ENCODE measurements at regions not wholly inside any gene's neighbourhood (a gene's known extent, or its start where the extent isn't known, plus 50 kb on each side); places are given as distances from the start of the nearest gene placed in this dataset.

DNA sequence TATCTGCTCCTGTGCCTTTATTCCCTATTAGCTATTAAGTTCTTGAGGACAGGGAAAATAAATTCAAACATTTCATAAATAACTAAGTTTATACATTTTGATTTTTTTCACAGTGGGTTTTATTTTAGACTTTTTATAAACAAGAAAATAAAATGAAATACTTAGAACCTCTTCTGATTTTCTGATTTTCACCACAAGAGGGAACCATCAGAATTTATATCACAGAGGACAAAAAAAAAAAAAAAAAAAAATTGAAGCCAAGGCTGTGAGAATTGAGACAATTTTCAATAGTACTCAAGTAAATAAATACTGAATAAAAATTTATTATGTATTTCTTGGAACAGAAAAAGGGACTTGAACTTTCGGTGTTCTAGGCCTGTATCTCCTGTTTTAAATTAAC, 288.1 kb downstream of the SH3BGRL start:
- Histone ChIP-seq H3K27me3 (ENCODE audit: low read depth) (no peaks in the 10 kb centered on the region), H3K36me3 (replicated peaks) (no peaks in the 10 kb centered on the region), H3K4me1 (0 out of 2 replicates have a peak, but pooled peaks cover 4% of the 10 kb centered on the region), H3K4me3 (no peak overlapping the region), H3K9me3 (no peaks in the 10 kb centered on the region)
- in situ Hi-C loops (cut with MboI; ENCODE audit: low sequenced_read_pairs), result no loop called here
- peak in 1 of 2 experiments; percentile 41 for DNase-seq (ENCODE audit: low spot score in 2 of 2)

DNA sequence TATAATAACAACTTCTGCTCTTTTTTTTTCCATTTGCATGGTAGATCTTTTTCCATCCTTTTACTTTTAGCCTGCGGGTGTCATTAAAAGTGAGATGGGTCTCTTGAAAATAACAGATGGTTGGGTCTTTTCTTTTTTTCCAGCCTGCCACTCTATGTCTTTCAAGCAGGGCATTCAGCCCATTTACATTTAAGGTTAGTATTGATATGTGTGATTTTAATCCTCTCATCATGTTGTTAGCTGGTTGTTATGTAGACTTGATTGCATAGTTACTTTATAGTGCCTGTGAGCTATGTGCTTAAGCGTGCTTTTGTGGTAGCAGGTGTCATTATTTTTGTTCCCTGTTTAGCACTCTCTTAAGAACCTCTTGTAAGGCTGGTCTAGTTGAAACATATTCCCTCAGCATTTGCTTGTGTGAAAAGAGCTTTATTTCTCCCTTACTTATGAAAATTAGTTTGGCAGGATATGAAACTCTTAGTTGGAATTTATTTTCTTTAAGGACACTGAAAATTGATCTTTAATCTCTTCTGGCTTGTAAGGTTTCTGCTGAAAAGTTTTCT, 326.1 kb downstream of the SH3BGRL start:
- in situ Hi-C loops (cut with MboI; ENCODE audit: low sequenced_read_pairs), result no loop called here
- Histone ChIP-seq H3K4me1 (peaks cover 27% of the 10 kb centered on the region), H3K4me3 (no peak overlapping the region), H3K9me3 (no peaks in the 10 kb centered on the region), H3K36me3 (replicated peaks) (no peaks in the 10 kb centered on the region), H3K27me3 (ENCODE audit: low read depth) (no peaks in the 10 kb centered on the region)
- peak; percentile 60 to 99 for DNase-seq (ENCODE audit: low spot score in 2 of 2)

DNA sequence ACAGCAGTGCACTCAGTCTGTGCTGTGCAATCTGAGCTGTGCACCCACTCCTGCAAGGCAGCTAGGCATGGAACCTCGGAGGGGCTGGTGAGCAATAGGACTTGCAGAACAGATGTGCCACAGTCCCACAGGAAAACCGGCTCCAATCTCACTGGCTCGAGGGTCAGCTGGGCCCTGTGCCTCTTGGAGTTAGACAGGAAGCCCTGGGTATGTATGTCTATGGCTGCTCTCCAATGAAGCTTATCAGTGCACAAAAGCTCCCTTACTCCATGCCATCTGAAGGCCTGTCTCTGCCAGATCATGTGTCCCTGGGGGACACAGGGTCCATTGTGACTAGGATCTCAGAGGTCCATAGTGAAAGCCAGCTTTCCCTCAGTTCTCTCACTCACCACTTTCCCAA, 335.8 kb downstream of the SH3BGRL start:
- no peak for DNase-seq (ENCODE audit: low spot score in 2 of 2)
- in situ Hi-C loops (cut with MboI; ENCODE audit: low sequenced_read_pairs), result no loop called here
- H3K9me3 ChIP-seq, result no peaks in the 10 kb centered on the region
- H3K4me3 ChIP-seq, result no peak overlapping the region
- peaks cover 4% of the 10 kb centered on the region; the same call in 1 of the 2 replicates for H3K4me1 ChIP-seq
- no peaks in the 10 kb centered on the region for H3K27me3 ChIP-seq (ENCODE audit: low read depth)
- no peaks in the 10 kb centered on the region for H3K36me3 ChIP-seq (replicated peaks)

DNA sequence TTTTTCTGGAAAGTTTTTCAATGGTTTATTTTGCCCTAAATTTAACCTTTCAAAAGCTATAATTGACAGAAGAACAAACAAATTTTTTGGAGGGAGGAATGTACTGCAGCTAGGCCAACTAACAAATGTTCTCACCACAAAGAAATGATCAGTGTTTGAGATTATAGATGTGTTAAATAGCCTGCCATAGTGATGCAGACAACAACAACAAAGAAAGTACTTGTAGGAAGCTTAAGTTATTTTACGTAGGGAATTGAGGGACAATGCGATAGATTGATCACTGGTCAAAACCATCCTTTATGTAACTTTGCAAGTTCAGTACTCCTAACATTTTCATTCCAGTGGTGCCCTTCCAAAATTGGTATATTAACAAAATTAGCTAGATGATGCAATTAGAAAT, 340.4 kb downstream of the SH3BGRL start:
- Histone ChIP-seq H3K4me1 (peaks cover 4% of the 10 kb centered on the region; the same call in 1 of the 2 replicates), H3K27me3 (ENCODE audit: low read depth) (no peaks in the 10 kb centered on the region), H3K4me3 (no peak overlapping the region), H3K9me3 (no peaks in the 10 kb centered on the region), H3K36me3 (replicated peaks) (no peaks in the 10 kb centered on the region)
- DNase-seq (ENCODE audit: low spot score in 2 of 2), result peak in 1 of 2 experiments; percentile 68
- in situ Hi-C loops (cut with MboI; ENCODE audit: low sequenced_read_pairs), result no loop called here

DNA sequence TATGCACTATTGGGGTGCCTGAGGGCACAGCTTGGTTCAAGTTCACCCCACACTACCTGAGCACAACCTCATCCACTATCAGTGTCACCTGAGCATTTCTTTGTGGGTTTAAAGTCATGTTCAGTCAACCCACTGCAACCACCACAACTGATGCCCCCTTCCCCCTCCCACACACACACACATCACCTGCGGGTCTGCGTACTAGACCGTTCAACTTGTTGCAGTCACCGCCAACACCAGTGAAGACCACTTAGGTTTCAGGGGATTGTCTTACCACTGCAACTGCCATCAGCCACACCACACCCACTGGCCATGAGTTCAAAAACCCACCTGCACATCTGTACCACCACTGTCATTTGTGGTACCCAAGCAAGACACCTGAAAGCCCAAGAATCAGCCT, 355.0 kb downstream of the SH3BGRL start:
- Histone ChIP-seq H3K27me3 (ENCODE audit: low read depth) (no peaks in the 10 kb centered on the region), H3K9me3 (no peaks in the 10 kb centered on the region), H3K36me3 (replicated peaks) (no peaks in the 10 kb centered on the region), H3K4me3 (no peak overlapping the region), H3K4me1 (peaks cover 2% of the 10 kb centered on the region)
- in situ Hi-C loops (cut with MboI; ENCODE audit: low sequenced_read_pairs), result no loop called here
- DNase-seq (ENCODE audit: low spot score in 2 of 2), result no peak

DNA sequence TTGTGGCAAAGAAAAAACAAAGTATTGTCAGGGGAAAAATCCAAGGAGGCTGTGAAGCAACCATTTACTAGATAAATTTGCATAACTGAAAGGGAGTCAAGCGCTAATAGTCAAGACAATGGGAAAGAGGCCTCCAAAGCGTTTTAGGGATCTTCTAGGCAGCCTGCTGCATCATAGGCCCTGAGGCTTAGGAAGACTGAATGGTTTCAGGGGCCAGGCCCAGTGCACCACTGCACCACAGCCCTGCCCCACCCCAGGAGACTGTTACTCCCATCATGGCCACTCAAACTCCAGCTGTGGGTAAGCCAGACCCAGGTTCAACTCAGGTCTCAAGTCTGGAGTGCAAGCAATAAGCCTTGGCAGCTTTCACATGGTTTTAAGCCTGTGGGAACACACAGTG, 362.9 kb downstream of the SH3BGRL start:
- Histone ChIP-seq H3K27me3 (ENCODE audit: low read depth) (no peaks in the 10 kb centered on the region), H3K4me3 (no peak overlapping the region), H3K36me3 (replicated peaks) (no peaks in the 10 kb centered on the region), H3K4me1 (peaks cover 20% of the 10 kb centered on the region), H3K9me3 (peaks cover 5% of the 10 kb centered on the region)
- peak; percentile 79 to 89 for DNase-seq (ENCODE audit: low spot score in 2 of 2)
- in situ Hi-C loops (cut with MboI; ENCODE audit: low sequenced_read_pairs), result no loop called here

DNA sequence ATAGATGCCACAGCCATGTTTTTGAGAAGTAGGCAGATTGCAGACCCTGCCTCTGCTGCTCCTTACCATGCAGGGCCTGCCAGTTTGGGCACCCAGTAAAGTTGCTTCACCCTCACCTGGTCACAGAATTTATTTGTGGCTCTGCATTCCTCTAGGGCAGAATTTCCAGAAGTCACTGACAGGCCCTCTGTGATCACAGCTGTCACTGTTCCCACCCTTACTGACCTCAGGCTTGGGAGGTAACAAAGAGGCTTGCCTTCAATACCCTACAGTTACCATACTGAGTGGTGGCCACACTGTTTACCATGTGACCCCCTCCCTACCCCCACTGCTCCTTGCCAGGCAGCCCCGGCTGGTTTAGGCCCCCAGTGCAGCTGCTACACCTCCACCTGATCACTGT, 375.1 kb downstream of the SH3BGRL start:
- Histone ChIP-seq H3K36me3 (replicated peaks) (no peaks in the 10 kb centered on the region), H3K4me3 (no peak overlapping the region), H3K9me3 (no peaks in the 10 kb centered on the region), H3K4me1 (no peaks in the 10 kb centered on the region), H3K27me3 (ENCODE audit: low read depth) (no peaks in the 10 kb centered on the region)
- in situ Hi-C loops (cut with MboI; ENCODE audit: low sequenced_read_pairs), result no loop called here
- no peak for DNase-seq (ENCODE audit: low spot score in 2 of 2)

DNA sequence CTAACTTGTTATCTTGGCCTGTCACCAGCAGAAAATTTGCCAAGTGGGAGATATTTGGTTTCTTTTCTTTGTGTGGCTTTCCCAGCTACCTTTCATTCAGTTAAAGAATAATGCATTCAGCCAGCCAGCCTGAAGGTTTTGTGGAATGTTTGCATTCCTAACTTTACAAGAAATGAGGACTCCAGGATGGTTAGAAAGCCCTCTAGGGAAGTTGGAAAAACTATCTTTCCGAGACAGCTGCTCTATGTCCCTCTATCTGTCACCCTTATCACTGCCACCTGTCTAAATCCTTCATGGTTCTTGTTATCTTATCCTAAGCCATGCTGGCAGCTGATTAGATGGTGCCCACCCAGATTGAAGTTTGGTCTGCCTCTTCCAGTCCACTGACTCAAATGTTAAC, 384.2 kb downstream of the SH3BGRL start:
- Histone ChIP-seq H3K36me3 (replicated peaks) (no peaks in the 10 kb centered on the region), H3K4me3 (no peak overlapping the region), H3K4me1 (peaks cover 11% of the 10 kb centered on the region), H3K27me3 (ENCODE audit: low read depth) (no peaks in the 10 kb centered on the region), H3K9me3 (no peaks in the 10 kb centered on the region)
- peak; percentile 20 to 63 for DNase-seq (ENCODE audit: low spot score in 2 of 2)
- in situ Hi-C loops (cut with MboI; ENCODE audit: low sequenced_read_pairs), result no loop called here

DNA sequence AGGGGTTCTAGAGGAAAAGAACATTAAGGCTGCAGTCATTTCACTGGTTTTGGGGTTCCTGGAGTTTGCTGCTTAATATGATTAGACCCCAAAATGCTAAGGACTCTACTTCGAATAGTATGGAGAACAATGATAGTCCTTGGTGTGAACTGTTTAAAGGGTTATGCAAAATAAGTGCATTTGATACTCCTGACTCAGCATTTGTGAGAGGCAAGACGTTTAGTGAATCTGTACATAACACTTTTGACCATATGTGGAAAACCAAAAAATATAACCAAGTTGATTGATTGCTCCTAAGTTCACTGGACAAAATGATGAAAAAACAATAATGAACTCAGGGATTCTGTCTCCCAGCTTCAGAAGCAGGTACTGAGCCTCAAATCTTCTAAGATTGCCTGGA, 414.1 kb downstream of the SH3BGRL start:
- no peaks in the 10 kb centered on the region for H3K9me3 ChIP-seq
- peaks cover 4% of the 10 kb centered on the region; the same call in 1 of the 2 replicates for H3K4me1 ChIP-seq
- in situ Hi-C loops (cut with MboI; ENCODE audit: low sequenced_read_pairs), result no loop called here
- no peak for DNase-seq (ENCODE audit: low spot score in 2 of 2)
- H3K4me3 ChIP-seq, result no peak overlapping the region
- no peaks in the 10 kb centered on the region for H3K27me3 ChIP-seq (ENCODE audit: low read depth)
- H3K36me3 ChIP-seq (replicated peaks), result no peaks in the 10 kb centered on the region

DNA sequence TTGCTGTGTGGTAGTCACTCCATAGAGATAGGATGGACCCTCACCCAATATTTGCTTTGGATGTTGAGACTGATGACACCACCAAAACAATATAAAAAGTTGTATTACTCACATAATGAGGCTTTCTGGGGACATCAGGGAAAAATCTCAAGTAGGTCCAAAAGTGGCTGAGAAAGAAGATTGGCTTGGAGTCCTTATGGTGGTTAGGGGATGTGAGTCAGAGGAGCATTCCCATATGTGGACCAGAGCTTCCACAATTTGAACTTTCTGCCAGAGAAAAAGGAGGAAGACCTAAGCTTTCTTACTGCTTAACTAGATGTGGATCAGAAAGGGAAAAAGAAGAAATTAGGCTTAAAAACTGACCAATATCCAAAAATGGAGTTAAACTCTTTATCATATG, 460.5 kb downstream of the SH3BGRL start:
- in situ Hi-C loops (cut with MboI; ENCODE audit: low sequenced_read_pairs), result no loop called here

GRCh38 chrX:81708487-81708886, 506.6 kb downstream of the SH3BGRL start:
- in situ Hi-C loops (cut with MboI; ENCODE audit: low sequenced_read_pairs), result no loop called here

More for the DNA sequence above, 460.5 kb downstream of the SH3BGRL start:
- no peak for DNase-seq (ENCODE audit: low spot score in 2 of 2)
- H3K4me3 ChIP-seq, result no peak overlapping the region
- H3K4me1 ChIP-seq, result peaks cover 7% of the 10 kb centered on the region
- H3K9me3 ChIP-seq, result no peaks in the 10 kb centered on the region
- no peaks in the 10 kb centered on the region for H3K36me3 ChIP-seq (replicated peaks)
- H3K27me3 ChIP-seq (ENCODE audit: low read depth), result no peaks in the 10 kb centered on the region; the same call in 1 of the 2 replicates

GRCh38 chrX:81728622-81729021, 526.7 kb downstream of the SH3BGRL start:
- Histone ChIP-seq H3K4me3 (no peak overlapping the region), H3K27me3 (ENCODE audit: low read depth) (no peaks in the 10 kb centered on the region), H3K9me3 (peaks cover 9% of the 10 kb centered on the region), H3K4me1 (no peaks in the 10 kb centered on the region), H3K36me3 (replicated peaks) (no peaks in the 10 kb centered on the region)
- no peak for DNase-seq (ENCODE audit: low spot score in 2 of 2)
- in situ Hi-C loops (cut with MboI; ENCODE audit: low sequenced_read_pairs), result no loop called here

More at GRCh38 chrX:81708487-81708886, 506.6 kb downstream of the SH3BGRL start:
- H3K9me3 ChIP-seq, result no peaks in the 10 kb centered on the region
- DNase-seq (ENCODE audit: low spot score in 2 of 2), result no peak
- H3K36me3 ChIP-seq (replicated peaks), result no peaks in the 10 kb centered on the region
- H3K27me3 ChIP-seq (ENCODE audit: low read depth), result no peaks in the 10 kb centered on the region
- no peak overlapping the region for H3K4me3 ChIP-seq
- H3K4me1 ChIP-seq, result no peaks in the 10 kb centered on the region

DNA sequence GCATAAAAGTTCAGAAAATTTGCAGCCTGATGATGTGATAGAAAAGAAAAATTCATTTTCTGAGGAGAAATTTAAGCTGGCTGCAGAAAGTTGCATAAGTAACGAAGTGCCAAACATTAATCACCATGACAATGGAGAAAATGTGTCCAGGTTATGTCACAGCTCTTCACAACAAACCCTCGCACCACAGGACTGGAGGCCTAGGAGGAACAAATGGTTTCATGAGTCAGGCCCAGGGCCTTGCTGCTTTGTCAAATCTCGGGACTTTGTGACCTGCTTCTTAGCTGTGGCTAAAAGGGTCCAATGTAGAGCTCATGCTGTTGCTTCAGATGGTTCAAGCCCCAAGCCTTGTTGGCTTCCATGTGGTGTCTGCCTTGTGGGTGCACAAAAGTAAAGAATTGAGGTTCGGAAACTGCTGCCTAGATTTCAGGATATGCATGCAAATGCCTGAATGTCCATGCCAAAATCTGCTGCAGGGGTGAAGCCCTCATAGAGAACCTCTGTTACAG, 527.4 kb downstream of the SH3BGRL start:
- no peaks in the 10 kb centered on the region for H3K4me1 ChIP-seq
- DNase-seq (ENCODE audit: low spot score in 2 of 2), result peak in 1 of 2 experiments; percentile 9
- in situ Hi-C loops (cut with MboI; ENCODE audit: low sequenced_read_pairs), result no loop called here
- H3K9me3 ChIP-seq, result peaks cover 9% of the 10 kb centered on the region
- no peak overlapping the region for H3K4me3 ChIP-seq
- H3K36me3 ChIP-seq (replicated peaks), result no peaks in the 10 kb centered on the region
- no peaks in the 10 kb centered on the region for H3K27me3 ChIP-seq (ENCODE audit: low read depth)

DNA sequence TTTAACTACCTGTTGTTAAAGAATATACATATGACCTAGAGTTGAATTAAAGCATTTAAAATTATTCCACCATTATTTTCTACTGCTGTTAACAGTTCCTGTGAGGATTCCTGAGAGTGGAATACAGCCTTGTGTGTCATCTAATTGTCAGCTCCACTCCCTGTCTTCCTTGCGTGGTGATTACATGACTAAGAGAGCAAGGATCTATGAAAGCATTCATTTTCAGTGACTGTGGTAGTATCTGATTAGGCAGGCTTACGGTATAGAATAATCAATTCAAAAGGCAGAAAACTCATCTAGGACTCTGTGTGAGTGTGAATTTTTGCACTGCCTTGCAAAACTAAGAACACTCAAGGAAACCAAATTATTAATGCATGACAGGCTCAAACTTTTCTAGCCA, 577.8 kb downstream of the SH3BGRL start:
- Histone ChIP-seq H3K4me1 (no peaks in the 10 kb centered on the region), H3K27me3 (ENCODE audit: low read depth) (no peaks in the 10 kb centered on the region), H3K9me3 (no peaks in the 10 kb centered on the region), H3K36me3 (replicated peaks) (no peaks in the 10 kb centered on the region), H3K4me3 (no peak overlapping the region)
- DNase-seq (ENCODE audit: low spot score in 2 of 2), result no peak
- in situ Hi-C loops (cut with MboI; ENCODE audit: low sequenced_read_pairs), result no loop called here

- H3K27me3 ChIP-seq (ENCODE audit: low read depth), result no peaks in the 10 kb centered on the region
- no peak for DNase-seq (ENCODE audit: low spot score in 2 of 2)
- no peaks in the 10 kb centered on the region for H3K9me3 ChIP-seq
- no peak overlapping the region for H3K4me3 ChIP-seq
- H3K36me3 ChIP-seq (replicated peaks), result no peaks in the 10 kb centered on the region
- no peaks in the 10 kb centered on the region for H3K4me1 ChIP-seq
- in situ Hi-C loops (cut with MboI; ENCODE audit: low sequenced_read_pairs), result no loop called here
These were observed 589.2 kb downstream of the SH3BGRL start for GRCh38 chrX:81791086-81791485.

Data from HAP-1 (cell line).